NCI-H524 treated with DMSO at 0.1 percent for 48 hours (cell line): ENCODE measurements at regions not wholly inside any gene's neighbourhood (a gene's known extent, or its start where the extent isn't known, plus 50 kb on each side); places are given as distances from the start of the nearest gene placed in this dataset.
"Not testable (repeated sequence)": the region's sequence is repeated elsewhere in the genome, so short reads cannot be mapped to it uniquely, and the experiment has no call there.

Experiments used
- DNase-seq: peaks from one replicate; lab custom pipeline; 2025; lab: John Stamatoyannopoulos, UW

- DNase-seq: no peak
Observed at GRCh38 chr1:38670544-38671122, 188.9 kb downstream of the RRAGC start.

DNA sequence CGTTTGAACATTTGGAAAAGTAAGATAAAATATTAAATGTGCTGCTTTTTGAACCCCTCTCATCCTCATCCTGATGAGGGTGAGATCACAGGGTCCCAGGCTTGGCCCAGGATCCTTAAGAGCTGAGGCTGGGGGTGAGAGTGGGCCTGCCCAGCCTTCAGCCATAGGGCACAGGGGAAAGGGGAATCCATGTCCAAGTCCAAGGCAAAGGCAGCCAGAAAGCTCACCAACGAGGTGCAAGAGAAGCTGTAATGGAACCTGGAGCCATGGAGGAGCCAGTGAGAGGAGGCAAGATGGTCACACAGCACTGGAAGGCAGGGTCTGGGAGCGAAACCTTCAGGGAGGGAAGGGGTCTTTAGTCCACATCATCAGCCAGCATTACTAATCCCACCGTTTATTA is 191.9 kb downstream of the RRAGC start:
- no peak for DNase-seq

- DNase-seq: no peak
Observed at GRCh38 chr1:38662126-38662525, 197.4 kb downstream of the RRAGC start.

GRCh38 chr1:38658883-38659282 is 200.7 kb downstream of the RRAGC start:
- no peak for DNase-seq

GRCh38 chr1:38657873-38658272 is 201.7 kb downstream of the RRAGC start:
- no peak for DNase-seq

GRCh38 chr1:38657207-38657840 is 202.2 kb downstream of the RRAGC start:
- DNase-seq: no peak

DNA sequence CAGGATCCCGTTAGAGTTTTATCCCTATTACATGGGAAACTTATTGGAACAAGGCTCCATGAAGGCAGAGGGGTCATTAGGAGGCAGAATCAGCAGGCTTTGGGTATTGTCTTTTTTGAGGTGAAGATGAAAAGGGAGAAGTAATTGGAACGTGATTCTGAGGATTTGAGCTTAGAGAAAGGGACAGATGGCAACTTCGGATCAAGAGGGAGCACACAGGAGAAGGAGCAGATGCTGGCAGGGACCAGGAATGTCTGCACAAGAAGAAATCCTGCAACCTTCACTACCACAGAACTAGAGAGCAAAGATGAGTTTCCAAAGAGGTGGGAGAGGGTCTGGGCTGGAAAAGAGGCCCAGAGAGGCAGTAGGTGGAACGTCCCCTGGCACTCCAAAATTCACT is 202.8 kb downstream of the RRAGC start:
- DNase-seq: peak; percentile 88

GRCh38 chr1:38652217-38652616 is 207.4 kb downstream of the RRAGC start:
- no peak for DNase-seq

DNA sequence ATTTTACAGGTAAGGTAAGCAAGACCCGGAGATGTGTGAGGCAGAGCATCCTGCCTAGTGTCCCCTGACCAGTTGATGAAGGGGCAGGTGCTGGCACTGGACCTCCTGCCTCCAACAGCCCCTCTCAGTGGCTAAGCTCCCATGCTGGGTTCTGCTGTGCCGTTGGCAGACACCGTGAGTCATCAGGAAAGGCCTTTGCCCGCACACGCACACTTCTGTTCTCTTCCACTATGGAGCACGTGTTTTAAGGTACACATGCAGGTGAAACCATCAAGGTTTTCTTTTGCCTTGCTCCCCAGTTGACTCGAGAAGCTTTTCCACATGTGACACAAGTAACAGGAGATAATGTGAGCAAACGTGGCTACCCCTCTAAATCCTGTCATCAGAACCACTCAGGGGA is 207.9 kb downstream of the RRAGC start:
- DNase-seq: no peak

DNA sequence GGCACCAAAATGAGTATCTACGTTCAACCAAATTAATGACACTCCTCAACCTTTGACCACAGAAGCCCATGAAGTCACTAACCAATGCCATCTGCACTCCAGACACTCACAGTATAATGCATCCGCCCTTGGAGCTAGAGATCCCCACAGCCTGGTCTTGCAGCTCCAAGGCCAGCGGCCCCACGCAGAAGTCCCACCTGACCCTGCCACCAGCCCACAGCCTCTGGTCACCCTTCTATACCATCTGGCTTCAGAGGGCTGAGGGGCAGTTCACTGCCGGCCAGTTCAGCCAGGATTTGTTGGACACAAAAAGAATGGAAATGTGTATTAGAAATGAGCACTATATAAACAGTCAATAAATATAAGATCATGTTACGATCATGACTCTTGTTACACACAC is 211.2 kb downstream of the RRAGC start:
- DNase-seq: no peak

DNA sequence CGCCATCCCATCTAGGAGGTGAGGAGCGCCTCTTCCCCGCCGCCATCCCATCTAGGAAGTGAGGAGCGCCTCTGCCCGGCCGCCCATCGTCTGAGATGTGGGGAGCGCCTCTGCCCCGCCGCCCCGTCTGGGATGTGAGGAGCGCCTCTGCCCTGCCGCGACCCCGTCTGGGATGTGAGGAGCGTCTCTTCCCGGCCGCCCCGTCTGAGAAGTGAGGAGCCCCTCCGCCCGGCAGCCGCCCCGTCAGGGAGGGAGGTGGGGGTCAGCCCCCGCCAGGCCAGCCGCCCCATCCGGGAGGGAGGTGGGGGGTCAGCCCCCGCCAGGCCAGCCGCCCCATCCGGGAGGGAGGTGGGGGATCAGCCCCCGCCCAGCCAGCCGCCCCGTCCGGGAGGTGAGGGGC is 212.2 kb downstream of the RRAGC start:
- not testable (repeated sequence) for DNase-seq

DNA sequence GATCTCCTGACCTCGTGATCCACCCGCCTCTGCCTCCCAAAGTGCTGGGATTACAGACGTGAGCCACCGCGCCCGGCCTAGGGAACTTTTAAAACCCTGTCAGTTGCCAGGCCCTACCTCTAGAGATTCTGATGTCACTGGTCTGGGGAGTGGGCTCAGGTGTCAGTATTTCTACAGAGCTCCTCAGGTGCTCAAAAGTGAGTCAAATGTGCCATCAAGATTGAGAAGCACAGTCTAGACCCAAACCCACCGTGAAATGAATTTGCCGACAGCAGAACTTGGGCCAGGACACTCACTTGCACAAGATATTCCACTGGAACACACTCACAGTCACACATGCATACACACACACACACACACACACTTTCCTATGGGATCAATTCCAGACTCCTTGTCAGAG is 215.5 kb downstream of the RRAGC start:
- no peak for DNase-seq

DNA sequence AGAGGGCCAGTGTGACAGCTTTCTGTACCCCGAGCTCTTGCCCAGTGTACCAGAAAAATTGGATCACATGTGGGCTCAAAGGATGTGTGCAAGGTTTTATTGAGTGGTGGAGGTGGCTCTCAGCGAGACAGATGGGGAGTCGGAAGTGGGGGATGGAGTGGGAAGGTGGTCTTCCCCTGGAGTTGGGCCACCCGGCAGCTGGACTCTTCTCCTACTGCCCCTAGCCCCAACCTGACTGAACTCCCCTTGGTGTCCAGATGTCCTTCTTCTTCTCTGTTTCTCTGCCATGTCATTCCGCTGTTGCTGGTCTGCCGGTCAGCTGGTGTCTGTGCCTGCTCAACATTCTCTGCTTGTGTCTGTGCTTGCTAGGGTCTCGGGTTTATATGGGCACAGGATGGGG is 217.9 kb downstream of the RRAGC start:
- no peak for DNase-seq

DNA sequence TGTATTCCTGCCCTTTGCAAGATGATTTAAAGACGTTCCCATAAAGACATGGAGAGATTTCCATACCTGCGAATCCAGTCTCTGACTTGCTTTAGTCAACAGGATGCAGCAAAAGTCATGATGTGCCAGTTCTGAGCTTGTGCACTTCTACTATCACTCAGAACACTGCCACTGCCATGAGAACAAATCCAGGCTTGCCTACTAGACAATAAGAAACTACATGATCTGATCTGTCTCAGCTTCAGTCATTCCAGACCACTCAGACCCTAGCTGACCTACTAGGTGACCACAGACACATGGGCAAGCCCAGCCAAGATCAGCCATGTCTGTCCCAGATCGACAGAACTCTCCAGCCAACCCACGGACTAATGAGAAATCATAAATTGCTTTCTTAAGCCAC is 219.2 kb downstream of the RRAGC start:
- DNase-seq: no peak

DNA sequence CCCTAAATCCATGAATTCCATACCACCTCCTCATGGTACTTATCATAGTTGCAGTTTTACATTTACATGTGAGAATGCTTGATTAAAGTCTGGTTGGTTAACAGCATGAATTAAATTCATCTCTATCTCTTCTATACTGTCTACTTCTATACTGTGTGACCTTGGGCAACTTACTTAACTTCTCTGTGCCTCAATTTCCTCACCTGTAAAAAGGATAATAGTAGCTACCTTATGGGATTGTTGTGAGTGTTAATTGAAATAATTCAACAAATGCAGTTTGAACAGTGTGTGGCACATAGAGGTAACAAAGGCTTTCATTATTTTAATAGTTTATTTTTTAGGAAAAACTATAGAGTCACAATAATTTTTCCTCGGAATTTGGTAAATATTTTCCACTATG is 231.3 kb downstream of the RRAGC start:
- DNase-seq: no peak

DNA sequence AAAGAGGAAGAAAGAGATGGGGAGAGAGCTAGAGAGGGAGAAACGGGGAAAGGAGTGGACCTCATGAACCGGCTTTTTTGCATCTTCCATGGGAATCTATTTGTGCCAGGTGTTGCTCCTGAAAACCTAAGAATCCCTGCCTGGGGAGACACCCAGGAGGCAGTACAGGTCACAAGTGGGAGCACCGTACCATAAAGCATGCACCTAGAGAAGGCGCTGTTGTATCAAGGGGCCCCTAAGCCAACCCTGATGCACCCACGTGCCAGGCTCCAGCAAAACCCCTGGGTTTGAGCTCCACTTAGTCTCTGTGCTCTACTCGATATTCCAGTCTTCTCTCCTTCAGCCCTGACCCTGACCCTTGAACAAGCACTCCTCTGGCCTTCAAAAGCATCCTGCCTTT is 233.6 kb downstream of the RRAGC start:
- DNase-seq: no peak

DNA sequence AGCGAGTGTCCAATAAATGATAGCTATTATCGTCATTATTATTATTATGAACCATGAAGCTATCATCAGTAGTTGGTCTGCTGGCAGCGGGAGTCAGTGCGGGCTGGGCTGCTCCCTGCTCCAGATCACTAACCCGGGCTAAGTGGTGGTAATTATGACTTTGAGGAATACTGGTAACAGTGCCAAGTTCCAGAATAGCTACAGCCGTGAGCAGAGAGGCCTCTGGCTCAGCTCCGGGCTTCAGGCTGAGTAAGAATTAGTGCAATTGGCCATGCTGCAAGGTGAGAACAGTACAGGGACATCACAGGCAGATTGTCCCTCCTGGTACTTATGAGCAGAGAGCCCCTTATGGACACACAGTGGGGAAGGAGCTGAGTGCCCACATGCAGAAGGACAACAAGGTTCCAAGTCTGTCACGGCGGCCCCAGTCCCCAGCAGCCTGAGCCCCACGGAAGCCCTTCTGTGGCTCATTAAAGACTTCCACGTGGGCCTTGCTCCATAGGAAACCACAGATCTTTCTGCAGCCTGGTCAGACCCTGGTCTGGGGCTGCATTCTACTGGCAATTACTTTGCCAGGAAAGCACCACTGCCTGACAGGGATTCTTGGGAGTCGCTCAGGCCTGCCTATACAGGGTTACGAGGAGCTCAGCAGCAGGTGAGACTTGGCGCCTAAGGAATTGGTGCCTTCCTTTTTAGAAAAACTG is 235.1 kb downstream of the RRAGC start:
- no peak for DNase-seq

DNA sequence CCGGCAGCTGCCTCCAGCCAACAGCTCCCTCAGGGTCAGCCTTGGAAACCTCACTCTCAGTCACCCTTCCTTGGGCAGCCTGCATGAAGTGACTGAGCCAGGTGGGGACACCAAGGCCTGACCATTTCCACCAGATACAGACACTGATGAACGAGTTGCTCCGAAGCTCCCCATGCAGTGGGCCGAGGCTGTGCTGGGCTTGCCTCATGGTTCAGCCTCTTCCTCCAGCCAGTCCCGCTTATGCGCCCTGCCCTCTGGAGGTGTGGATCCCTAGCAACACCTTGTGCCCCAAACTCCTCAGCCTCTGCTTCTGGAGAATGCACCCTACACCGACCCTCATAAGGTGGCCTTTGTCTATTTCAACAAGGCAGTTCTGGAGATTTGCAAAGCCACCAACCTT is 236.0 kb downstream of the RRAGC start:
- no peak for DNase-seq

DNA sequence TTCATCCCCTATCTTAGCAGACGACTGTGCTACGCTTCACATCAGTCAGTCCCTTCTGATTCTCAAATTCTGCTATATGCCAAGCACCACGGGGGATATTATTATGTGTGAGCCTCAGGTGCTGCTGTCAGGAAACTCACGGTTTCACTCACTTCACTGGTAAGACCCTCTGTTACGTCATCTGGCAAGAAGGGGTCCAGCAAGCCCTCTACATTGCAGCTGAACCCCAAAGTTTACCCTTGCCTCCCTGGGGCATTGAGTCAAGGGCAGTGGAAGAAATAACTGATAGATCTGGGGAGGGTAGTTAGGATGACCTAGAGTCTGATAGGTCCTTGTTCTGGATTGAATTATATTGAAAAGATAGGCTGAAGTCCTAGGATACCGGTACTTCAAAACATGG is 237.4 kb downstream of the RRAGC start:
- DNase-seq: no peak

GRCh38 chr1:38616846-38617245 is 242.7 kb downstream of the RRAGC start:
- DNase-seq: no peak

DNA sequence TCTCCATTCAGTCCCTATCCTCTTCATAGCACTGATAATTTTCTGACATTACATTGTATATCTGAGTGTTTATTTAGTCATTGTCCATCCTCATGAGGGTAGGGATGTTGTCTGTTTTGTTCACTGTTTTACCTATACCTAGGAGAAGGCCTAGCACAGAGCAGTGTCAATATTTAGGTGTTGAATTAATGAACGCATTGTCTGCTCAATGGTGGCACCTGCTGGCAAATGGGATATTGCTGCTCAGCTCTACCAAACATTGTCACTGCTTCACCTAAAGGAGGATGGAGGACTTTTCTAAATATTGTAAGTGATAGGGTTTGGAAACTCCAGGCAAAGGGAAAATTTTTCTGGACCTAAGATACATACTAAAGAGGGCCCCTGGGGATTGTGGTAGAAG is 243.9 kb downstream of the RRAGC start:
- DNase-seq: no peak

GRCh38 chr1:38614861-38615260 is 244.7 kb downstream of the RRAGC start:
- DNase-seq: no peak

DNA sequence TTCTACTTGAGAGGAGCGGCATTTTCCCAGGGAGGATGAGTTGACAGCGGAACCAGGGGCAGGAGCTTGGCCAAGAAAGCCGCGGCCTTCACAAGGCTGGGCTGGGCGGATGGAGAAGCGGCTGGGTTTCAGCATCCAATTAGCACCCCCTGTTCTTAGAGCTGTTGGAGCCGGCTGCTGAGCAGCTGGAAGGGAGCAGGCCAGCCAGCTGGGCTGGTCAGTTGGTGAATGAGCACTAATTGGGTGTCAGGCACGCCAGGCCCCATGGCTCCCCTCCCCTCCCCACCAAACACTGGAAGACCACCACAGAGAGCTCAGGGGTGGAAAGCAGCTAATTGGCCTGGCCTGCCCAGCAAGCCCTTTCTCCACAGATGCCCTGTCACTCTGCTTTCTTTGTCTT is 245.6 kb downstream of the RRAGC start:
- DNase-seq: no peak

GRCh38 chr1:38612951-38613350 is 246.6 kb downstream of the RRAGC start:
- no peak for DNase-seq
